BLaER1 treated with 17β-estradiol and CSF1 and Interleukin-3, amounts not matched to agents 10 nM and 100 nM (cell line): ENCODE measurements at regions not wholly inside any gene's neighbourhood (a gene's known extent, or its start where the extent isn't known, plus 50 kb on each side); places are given as distances from the start of the nearest gene placed in this dataset.

Source experiments
- H3K27ac ChIP-seq, 11 experiments: shearing (Covaris generic); formaldehyde crosslinking; 2 replicates each; pipeline ENCODE4 v1.8.1; 2022
- H3K27me3 ChIP-seq, 11 experiments: shearing (Covaris generic); formaldehyde crosslinking; 2 replicates each; pipeline ENCODE4 v1.8.1; 2022
- H3K36me3 ChIP-seq, 11 experiments: shearing (Covaris generic); formaldehyde crosslinking; 2 replicates each; pipeline ENCODE4 v1.8.1; 2022
- H3K4me1 ChIP-seq, 10 experiments: shearing (Covaris generic); formaldehyde crosslinking; 2 replicates each; pipeline ENCODE4 v1.8.1; 2022
- H3K4me2 ChIP-seq, 11 experiments: shearing (Covaris generic); formaldehyde crosslinking; 2 replicates each; pipeline ENCODE4 v1.8.1; 2022
- H3K4me3 ChIP-seq, 10 experiments: shearing (Covaris generic); formaldehyde crosslinking; 2 replicates each; pipeline ENCODE4 v1.8.1; 2022
- H3K9ac ChIP-seq, 11 experiments: shearing (Covaris generic); formaldehyde crosslinking; 2 replicates each; pipeline ENCODE4 v1.8.1; 2022
- H3K9me3 ChIP-seq, 11 experiments: shearing (Covaris generic); formaldehyde crosslinking; replicated peaks in 1 of 11; 2 replicates each; pipeline ENCODE4 v1.8.1; 2022
- H4K20me1 ChIP-seq, 11 experiments: shearing (Covaris generic); formaldehyde crosslinking; 2 replicates each; pipeline ENCODE4 v1.8.1; 2022
- Cebpa-rat ChIP-seq, 11 experiments: shearing (Covaris generic); IDR thresholded peaks; 2 replicates each; pipeline ENCODE4 v1.8.1; 2022

DNA sequence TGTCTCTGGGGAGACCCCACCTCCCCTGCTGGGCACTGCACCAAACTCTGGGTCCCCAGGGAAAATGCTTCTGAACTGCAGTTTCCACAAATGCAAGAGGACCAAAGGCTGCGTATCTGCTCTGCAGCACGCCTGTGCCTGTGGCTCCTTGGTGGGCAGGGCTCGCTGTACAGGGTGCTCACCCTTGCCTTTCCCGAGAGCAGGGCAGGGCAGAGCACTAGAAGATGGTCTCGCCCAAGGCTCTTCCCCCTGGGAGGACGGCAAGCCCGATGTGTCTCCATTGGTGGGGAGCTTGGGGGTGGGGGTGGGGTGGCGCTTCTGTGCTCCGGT is 175.3 kb upstream of the RTL1 start:
- TF ChIP-seq Cebpa-rat (IDR thresholded peaks at IDR 0.05): no peak
- Histone ChIP-seq H3K27ac (no peak overlapping the region), H3K9ac (0 out of 22 replicates have a peak overlapping the region, but pooled peaks of 1 of the 11 experiments have one; percentile 51), H3K4me1 (peaks cover 44 to 62% (median 53%) of the 10 kb centered on the region in 10 experiments), H3K4me3 (no peak overlapping the region), H3K27me3 (peaks cover 0 to 50% (median 0%) of the 10 kb centered on the region in 11 experiments; a peak in 8 of 22 replicates), H3K36me3 (no peaks in the 10 kb centered on the region), H4K20me1 (peaks cover 0 to 23% (median 0%) of the 10 kb centered on the region in 11 experiments; a peak in 3 of 22 replicates), H3K9me3 (peaks cover 12 to 32% (median 17%) of the 10 kb centered on the region in 11 experiments; a peak in 21 of 22 replicates), H3K4me2 (peak overlapping the region; percentile 86 to 97 (median 94); a peak in 18 of 22 replicates)

DNA sequence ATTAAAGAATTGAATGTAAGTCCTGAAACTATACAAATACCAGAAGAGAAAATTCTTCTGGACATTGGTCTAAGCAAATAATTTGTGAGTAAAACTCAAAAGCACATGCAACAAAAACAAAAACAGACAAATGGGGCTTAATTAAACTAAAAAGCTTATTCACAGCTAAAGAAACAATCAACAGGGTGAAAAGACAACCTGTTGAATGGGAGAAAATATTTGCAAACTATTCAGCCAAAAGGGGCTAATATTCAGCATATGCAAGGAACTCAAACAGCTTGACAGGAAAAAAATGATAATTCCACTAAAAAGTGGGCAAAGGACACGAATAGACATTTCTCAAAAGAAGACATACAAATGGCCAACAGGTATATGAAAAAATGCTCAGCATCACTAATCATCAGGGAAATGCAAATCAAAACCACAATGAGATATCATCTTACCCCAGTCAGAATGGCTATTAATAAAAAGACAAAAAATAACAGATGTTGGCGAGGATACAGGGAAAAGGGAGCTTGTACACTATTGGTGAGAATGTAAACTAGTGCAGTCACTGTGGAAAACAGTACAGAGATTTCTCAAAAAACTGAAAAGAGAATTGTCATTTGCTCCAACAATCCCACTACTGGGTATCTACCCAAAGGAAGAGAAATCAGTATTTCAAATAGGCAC is 177.5 kb upstream of the RTL1 start:
- H4K20me1 ChIP-seq: peaks cover 0 to 11% (median 0%) of the 10 kb centered on the region in 11 experiments; a peak in 2 of 22 replicates
- no peak overlapping the region for H3K4me3 ChIP-seq
- H3K27ac ChIP-seq: no peak overlapping the region
- H3K9ac ChIP-seq: no peak overlapping the region
- TF ChIP-seq Cebpa-rat (IDR thresholded peaks at IDR 0.05): no peak
- no peaks in the 10 kb centered on the region for H3K36me3 ChIP-seq
- H3K4me2 ChIP-seq: no peak overlapping the region
- peaks cover 12 to 36% (median 17%) of the 10 kb centered on the region in 11 experiments; a peak in 21 of 22 replicates for H3K9me3 ChIP-seq
- H3K27me3 ChIP-seq: peaks cover 0 to 29% (median 0%) of the 10 kb centered on the region in 11 experiments; a peak in 8 of 22 replicates
- peaks cover 27 to 40% (median 31%) of the 10 kb centered on the region in 10 experiments for H3K4me1 ChIP-seq

DNA sequence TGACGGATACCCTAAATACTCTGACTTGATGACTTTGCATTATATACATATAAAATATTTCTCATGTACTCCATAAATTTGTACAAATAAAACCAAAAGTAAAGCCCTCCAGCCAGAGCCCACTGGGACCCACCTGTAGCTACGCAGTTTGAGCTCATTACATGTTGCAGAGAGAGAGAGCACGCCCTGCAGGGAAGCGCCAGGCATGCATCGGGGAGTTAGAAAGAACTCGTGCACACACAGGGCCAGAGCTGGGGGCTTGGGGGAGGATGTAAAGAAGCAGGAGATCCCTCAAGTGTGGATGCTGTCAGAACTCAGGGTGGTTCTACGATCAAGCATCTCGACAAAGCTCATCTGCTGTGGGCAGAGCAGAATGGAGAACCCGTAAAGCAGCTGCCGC is 178.5 kb upstream of the RTL1 start:
- Histone ChIP-seq H3K36me3 (no peaks in the 10 kb centered on the region), H3K27ac (no peak overlapping the region), H3K4me1 (peaks cover 17 to 30% (median 21%) of the 10 kb centered on the region in 10 experiments), H3K4me2 (no peak overlapping the region), H3K9me3 (peaks cover 12 to 36% (median 17%) of the 10 kb centered on the region in 11 experiments; a peak in 21 of 22 replicates), H3K9ac (no peak overlapping the region), H4K20me1 (peaks cover 0 to 1% (median 0%) of the 10 kb centered on the region in 11 experiments; a peak in 2 of 22 replicates), H3K4me3 (no peak overlapping the region), H3K27me3 (peaks cover 0 to 19% (median 0%) of the 10 kb centered on the region in 11 experiments; a peak in 8 of 22 replicates)
- no peak for TF ChIP-seq Cebpa-rat (IDR thresholded peaks at IDR 0.05)

DNA sequence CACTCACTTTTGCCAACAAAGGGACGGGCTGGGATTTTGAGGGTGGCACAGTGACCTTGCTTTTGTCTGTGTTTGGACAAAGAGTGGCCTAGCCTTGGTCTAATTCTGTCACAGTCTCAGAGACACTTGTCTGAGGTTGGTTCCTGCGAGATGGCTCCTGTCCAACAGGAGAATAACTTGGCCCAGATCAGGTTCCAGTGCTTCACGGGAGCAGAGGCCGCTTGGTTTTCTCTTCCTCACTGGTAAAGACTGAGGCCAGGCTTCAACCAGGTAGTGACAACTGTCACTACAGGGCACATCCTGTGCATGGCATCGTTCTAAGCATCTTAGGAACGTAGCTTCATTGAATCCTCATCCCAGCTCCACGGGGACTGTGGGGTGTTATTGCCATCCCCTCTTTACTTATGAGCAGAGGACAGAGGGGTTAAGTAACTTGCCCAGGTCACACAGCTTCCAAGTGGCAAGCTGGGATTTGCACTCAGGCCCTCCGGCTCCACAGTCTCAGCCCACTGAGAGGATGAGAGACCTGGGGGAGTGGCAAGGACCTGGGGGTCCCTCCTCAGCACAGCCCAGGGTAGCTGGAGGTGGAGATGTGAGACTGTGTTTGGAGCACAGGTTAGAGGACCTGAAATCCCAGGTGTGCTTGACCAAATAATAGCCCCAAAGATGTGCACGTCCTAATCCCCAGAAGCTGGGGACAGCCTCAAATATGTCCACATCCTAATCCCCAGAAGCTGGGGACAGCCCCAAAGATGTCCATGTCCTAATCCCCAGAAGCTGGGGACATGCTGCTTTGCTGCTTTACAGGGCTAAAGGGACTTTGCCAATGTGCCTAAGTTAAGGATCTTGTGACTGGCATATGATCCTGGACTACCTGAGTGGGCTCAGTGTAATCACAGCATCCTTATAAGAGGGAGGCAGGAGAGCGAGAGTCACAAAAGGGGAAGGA is 179.2 kb upstream of the RTL1 start:
- peaks cover 12 to 36% (median 17%) of the 10 kb centered on the region in 11 experiments; a peak in 21 of 22 replicates for H3K9me3 ChIP-seq
- H3K36me3 ChIP-seq: no peaks in the 10 kb centered on the region
- no peak overlapping the region for H3K4me2 ChIP-seq
- peaks cover 0 to 12% (median 0%) of the 10 kb centered on the region in 11 experiments; a peak in 7 of 22 replicates for H3K27me3 ChIP-seq
- TF ChIP-seq Cebpa-rat (IDR thresholded peaks at IDR 0.05): no peak
- no peak overlapping the region for H3K27ac ChIP-seq
- H3K4me3 ChIP-seq: no peak overlapping the region
- no peaks in the 10 kb centered on the region for H4K20me1 ChIP-seq
- H3K9ac ChIP-seq: no peak overlapping the region
- H3K4me1 ChIP-seq: peaks cover 11 to 23% (median 15%) of the 10 kb centered on the region in 10 experiments; a peak in 19 of 20 replicates

DNA sequence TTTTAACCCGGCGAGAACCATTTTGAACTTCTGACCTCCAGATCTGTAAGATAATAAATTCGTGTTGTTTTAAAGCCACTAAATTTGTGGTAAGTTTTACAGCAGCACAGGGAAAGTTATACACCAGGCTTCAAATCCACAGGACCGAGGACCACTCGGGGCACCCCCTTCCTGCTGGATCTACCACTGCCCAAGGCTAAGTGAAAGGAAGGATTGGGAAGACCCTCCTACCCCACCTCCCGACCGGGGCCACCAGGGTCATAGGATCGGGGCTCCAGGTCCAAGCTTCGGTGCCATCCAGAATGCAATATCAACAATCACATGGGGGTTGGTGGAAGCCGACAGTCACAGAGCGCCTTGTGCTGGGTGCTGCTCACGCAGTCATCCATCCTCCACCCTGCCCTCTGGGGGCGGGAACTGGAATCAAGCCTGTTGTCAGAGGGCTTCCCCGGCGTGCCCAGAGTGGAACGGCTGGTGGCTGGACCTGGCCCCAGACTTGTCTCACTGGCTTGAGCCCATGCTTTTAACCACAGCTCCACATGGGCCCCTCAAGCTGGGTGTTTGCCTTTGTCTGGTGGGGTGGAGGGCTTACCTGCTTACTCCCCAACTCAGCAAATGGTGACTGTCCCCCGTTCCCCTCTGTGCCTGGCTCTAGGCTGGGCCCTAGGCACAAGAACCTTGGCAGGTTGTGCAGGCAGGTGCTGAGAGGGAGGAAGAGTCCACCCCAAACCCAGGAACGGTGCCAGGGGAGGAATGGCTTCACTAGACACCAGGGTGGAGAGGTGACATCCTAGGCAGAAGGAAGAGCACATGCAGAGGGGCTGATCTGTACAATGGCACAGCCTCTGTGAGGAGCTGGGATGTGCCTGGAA is 180.3 kb upstream of the RTL1 start:
- H3K4me1 ChIP-seq: peaks cover 0 to 13% (median 4%) of the 10 kb centered on the region in 10 experiments; a peak in 16 of 20 replicates
- H3K27me3 ChIP-seq: peaks cover 0 to 1% (median 0%) of the 10 kb centered on the region in 11 experiments; a peak in 4 of 22 replicates
- no peaks in the 10 kb centered on the region for H3K36me3 ChIP-seq
- no peak for TF ChIP-seq Cebpa-rat (IDR thresholded peaks at IDR 0.05)
- peaks cover 12 to 36% (median 17%) of the 10 kb centered on the region in 11 experiments; a peak in 21 of 22 replicates for H3K9me3 ChIP-seq
- H3K27ac ChIP-seq: no peak overlapping the region
- H3K9ac ChIP-seq: no peak overlapping the region
- H3K4me2 ChIP-seq: no peak overlapping the region
- no peaks in the 10 kb centered on the region; a peak in 1 of 22 replicates for H4K20me1 ChIP-seq
- no peak overlapping the region for H3K4me3 ChIP-seq

DNA sequence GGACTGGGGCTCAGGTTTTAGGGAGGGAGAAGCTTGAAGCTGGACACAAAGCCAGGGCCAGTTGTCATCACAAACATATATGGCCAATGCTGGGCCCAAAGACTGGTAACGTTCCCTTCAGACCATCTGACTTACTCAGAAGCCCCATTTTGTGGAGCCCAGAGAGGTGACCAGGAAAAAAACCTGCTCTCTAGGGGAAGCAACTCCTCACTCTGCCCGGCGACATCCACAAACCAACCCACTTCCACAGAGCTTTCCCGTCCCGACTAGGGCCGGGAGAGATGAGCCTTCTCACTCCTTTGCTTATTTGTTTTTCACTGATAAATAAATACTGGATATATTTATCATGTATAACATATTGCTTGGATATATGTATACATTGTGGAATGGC is 180.9 kb upstream of the RTL1 start:
- H3K4me3 ChIP-seq: no peak overlapping the region
- H3K27ac ChIP-seq: no peak overlapping the region
- peaks cover 0 to 6% (median 0%) of the 10 kb centered on the region in 10 experiments; a peak in 7 of 20 replicates for H3K4me1 ChIP-seq
- TF ChIP-seq Cebpa-rat (IDR thresholded peaks at IDR 0.05): no peak
- H3K9me3 ChIP-seq: peaks cover 12 to 36% (median 17%) of the 10 kb centered on the region in 11 experiments; a peak in 21 of 22 replicates
- no peak overlapping the region for H3K9ac ChIP-seq
- no peaks in the 10 kb centered on the region; a peak in 1 of 22 replicates for H4K20me1 ChIP-seq
- H3K36me3 ChIP-seq: no peaks in the 10 kb centered on the region
- H3K27me3 ChIP-seq: no peaks in the 10 kb centered on the region
- H3K4me2 ChIP-seq: no peak overlapping the region

DNA sequence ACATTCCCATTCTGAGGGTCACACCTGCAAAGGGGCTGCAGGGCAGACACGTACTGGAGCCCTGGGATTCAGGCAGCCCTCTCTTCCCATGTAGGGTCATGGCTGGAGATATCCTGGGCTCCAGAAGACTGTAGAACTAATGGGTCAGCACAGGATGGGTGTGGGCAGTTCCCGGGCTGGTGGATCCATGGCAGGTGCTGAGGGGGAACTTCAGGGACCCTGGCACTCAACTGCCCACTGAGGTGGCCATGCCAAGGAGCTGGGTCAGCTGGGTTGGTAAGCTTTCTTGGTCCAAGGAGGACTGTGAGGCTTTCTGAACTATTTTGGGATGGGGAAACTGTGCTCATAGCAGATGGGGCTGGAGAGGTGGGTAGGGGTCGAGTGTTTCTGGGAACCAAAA is 183.4 kb upstream of the RTL1 start:
- no peak overlapping the region for H3K27ac ChIP-seq
- no peak overlapping the region for H3K4me2 ChIP-seq
- no peaks in the 10 kb centered on the region; a peak in 1 of 22 replicates for H4K20me1 ChIP-seq

More for the DNA sequence above, 183.4 kb upstream of the RTL1 start:
- H3K9me3 ChIP-seq: peaks cover 0 to 23% (median 4%) of the 10 kb centered on the region in 11 experiments; a peak in 10 of 22 replicates
- H3K36me3 ChIP-seq: no peaks in the 10 kb centered on the region
- no peaks in the 10 kb centered on the region for H3K27me3 ChIP-seq
- H3K9ac ChIP-seq: no peak overlapping the region
- peaks cover 0 to 3% (median 0%) of the 10 kb centered on the region in 10 experiments; a peak in 2 of 20 replicates for H3K4me1 ChIP-seq
- H3K4me3 ChIP-seq: no peak overlapping the region
- TF ChIP-seq Cebpa-rat (IDR thresholded peaks at IDR 0.05): no peak
